ENCODE measurements at regions not wholly inside any gene's neighbourhood (a gene's known extent, or its start where the extent isn't known, plus 50 kb on each side); places are given as distances from the start of the nearest gene placed in this dataset.

GRCh38 chr9:27939186-27939585, 365.9 kb upstream of the C9orf72 start:
- H3K9ac ChIP-seq (replicated peaks in 1 of 4; ENCODE audit: extremely low read depth in 1 of 4, low read depth in 3 of 4, low read length in 3 of 4): no peak overlapping the region
- no peaks in the 10 kb centered on the region for H3K23me2 ChIP-seq (ENCODE audit: low read depth, low read length)
- H3K36me3 ChIP-seq (ENCODE audit: control insufficient read depth in 2 of 4, insufficient read depth in 4 of 4, low read length in 3 of 4): no peaks in the 10 kb centered on the region
- H4K20me1 ChIP-seq (replicated peaks in 1 of 2; ENCODE audit: control insufficient read depth in 1 of 2, insufficient read depth in 2 of 2, low read length in 2 of 2): no peaks in the 10 kb centered on the region
- no peak overlapping the region for H4K91ac ChIP-seq (replicated peaks; ENCODE audit: insufficient read length, low read length)
- DNase-seq (ENCODE audit: low read depth in 1 of 2, low spot score in 2 of 2): no peak
- TF ChIP-seq TEAD4 (IDR thresholded peaks at IDR 0.05; ENCODE audit: low read depth, low read length): no peak
- no peak for TF ChIP-seq CTCF (IDR thresholded peaks at IDR 0.05; ENCODE audit: control extremely low read depth in 1 of 3, insufficient read depth in 1 of 3, low read depth in 1 of 3, low read length in 3 of 3)
- TF ChIP-seq SRF (IDR thresholded peaks at IDR 0.05; ENCODE audit: low read depth, low read length): no peak
- TF ChIP-seq EGR1 (IDR thresholded peaks at IDR 0.05; ENCODE audit: borderline replicate concordance, low read depth, low read length): no peak
- no peak for TF ChIP-seq KDM1A (IDR thresholded peaks at IDR 0.05; ENCODE audit: borderline replicate concordance, low read length)
- no peak for TF ChIP-seq CHD2 (IDR thresholded peaks at IDR 0.05; ENCODE audit: low read length)
- no peak for TF ChIP-seq BCL11A (IDR thresholded peaks at IDR 0.05; ENCODE audit: low read depth in 2 of 2, low read length in 2 of 2)
- TF ChIP-seq TCF12 (IDR thresholded peaks at IDR 0.05; ENCODE audit: low read depth, low read length): no peak
- no peak for TF ChIP-seq CHD1 (IDR thresholded peaks at IDR 0.05; ENCODE audit: low read depth, low read length)
- no peak for TF ChIP-seq SP2 (IDR thresholded peaks at IDR 0.05; ENCODE audit: low read length)
- no peak for TF ChIP-seq TAF7 (optimal IDR thresholded peaks at IDR 0.05; ENCODE audit: borderline replicate concordance, low read depth, low read length)
- TF ChIP-seq CBX5 (IDR thresholded peaks at IDR 0.05; ENCODE audit: low read depth, low read length): no peak
- TF ChIP-seq JUN (IDR thresholded peaks at IDR 0.05; ENCODE audit: low read depth, low read length): no peak
- no peak overlapping the region for H2BK5ac ChIP-seq (ENCODE audit: low read depth, low read length)
- no peak overlapping the region for H2BK15ac ChIP-seq (ENCODE audit: low read length)
- no peaks in the 10 kb centered on the region for H3K27me3 ChIP-seq (replicated peaks in 1 of 4; ENCODE audit: control insufficient read depth in 3 of 4, extremely low read depth in 1 of 4, insufficient read depth in 3 of 4, low read length in 3 of 4)
- FAIRE-seq: no peak
- no peak overlapping the region for H2BK20ac ChIP-seq (ENCODE audit: low read length)
- H2BK120ac ChIP-seq (replicated peaks; ENCODE audit: low read depth, low read length): no peak overlapping the region
- peaks cover 1 to 7% (median 5%) of the 10 kb centered on the region in 4 experiments; a peak in 5 of 7 replicates for H3K4me1 ChIP-seq (replicated peaks in 1 of 4; ENCODE audit: control insufficient read depth in 3 of 4, insufficient read depth in 4 of 4, low read length in 3 of 4)
- CTCF ChIA-PET (ENCODE audit: partially characterized antibody): interaction anchor here (1.0 to 1.6 kb wide), 2 partner anchors 50 to 224 kb away, joined by 3 read pairs; no protein-coding TSS in a partner anchor
- no peak overlapping the region for H3K4me2 ChIP-seq (ENCODE audit: insufficient read depth in 1 of 2, low read depth in 2 of 2, low read length in 2 of 2)
- H4K5ac ChIP-seq (ENCODE audit: insufficient read length, low read depth, low read length): no peak overlapping the region
- no peak overlapping the region for H2BK12ac ChIP-seq (ENCODE audit: low read depth, low read length)
- no peak overlapping the region for H3K14ac ChIP-seq (ENCODE audit: insufficient read length)
- H2AK5ac ChIP-seq (ENCODE audit: low read depth, low read length): no peak overlapping the region
- H3K27ac ChIP-seq (ENCODE audit: low read depth, low read length): no peak overlapping the region
- WGBS, 2 experiments (ENCODE audit: extremely low coverage in 1 of 2, insufficient coverage in 1 of 2, insufficient read length in 1 of 2, insufficient replicate concordance in 2 of 2, low coverage in 1 of 2, low lambda C conversion rate in 2 of 2, missing lambda C conversion rate in 1 of 2): 94% methylated on average over 2 of the region's 2 CpGs; no CpG with 5 or more reads in 1 of the 2 experiments
- H3K4me3 ChIP-seq (ENCODE audit: extremely low read depth in 1 of 4, insufficient read depth in 2 of 4, low read depth in 3 of 4, low read length in 4 of 4): no peak overlapping the region
- POLR2A ChIA-PET (ENCODE audit: partially characterized antibody): no interaction called here
- no peak overlapping the region for H4K8ac ChIP-seq (ENCODE audit: extremely low read depth, insufficient read depth, low read length)
- H3K79me1 ChIP-seq (ENCODE audit: low read depth, low read length): no peaks in the 10 kb centered on the region
- no peak overlapping the region for H2AFZ ChIP-seq (ENCODE audit: low read length)
- no peaks in the 10 kb centered on the region for H3K9me3 ChIP-seq (ENCODE audit: insufficient read depth in 2 of 2, low read depth in 1 of 2, low read length in 1 of 2)
- no peak overlapping the region for H3K56ac ChIP-seq (replicated peaks; ENCODE audit: insufficient read length, low read depth, low read length)
- H3K79me2 ChIP-seq (ENCODE audit: control insufficient read depth in 1 of 2, insufficient read depth in 2 of 2, low read length in 2 of 2): no peaks in the 10 kb centered on the region
- no peak overlapping the region for H3K18ac ChIP-seq (ENCODE audit: extremely low read depth, low read length)
- no peak overlapping the region for H3K4ac ChIP-seq (replicated peaks; ENCODE audit: insufficient read length, low read depth, low read length)
- no peak overlapping the region for H3K23ac ChIP-seq (ENCODE audit: insufficient read length)
